Body of pancreas (tissue), 4 donors: ENCODE measurements at regions not wholly inside any gene's neighbourhood (a gene's known extent, or its start where the extent isn't known, plus 50 kb on each side); places are given as distances from the start of the nearest gene placed in this dataset.

ENCODE experiments used
- POLR2A ChIP-seq, 3 donors: fragments of 450-650 bp; IDR thresholded peaks; one replicate each; pipeline ENCODE4 v1.6.1; 2016; ENCODE audit warnings: antibody characterized with exemption in 3 of 3, mild to moderate bottlenecking in 2 of 3
- TF ChIP-seq, protein P1 (sequence below), 7 experiments: fragments of 450-650 bp in 4 of 7; fragments of 200-600 bp in 3 of 7; sonication (generic) in 3 of 7; IDR thresholded peaks; one replicate each; pipeline ENCODE4 v1.5.1; 2016 to 2019; ENCODE audit warnings: antibody characterized with exemption in 7 of 7

DNA sequence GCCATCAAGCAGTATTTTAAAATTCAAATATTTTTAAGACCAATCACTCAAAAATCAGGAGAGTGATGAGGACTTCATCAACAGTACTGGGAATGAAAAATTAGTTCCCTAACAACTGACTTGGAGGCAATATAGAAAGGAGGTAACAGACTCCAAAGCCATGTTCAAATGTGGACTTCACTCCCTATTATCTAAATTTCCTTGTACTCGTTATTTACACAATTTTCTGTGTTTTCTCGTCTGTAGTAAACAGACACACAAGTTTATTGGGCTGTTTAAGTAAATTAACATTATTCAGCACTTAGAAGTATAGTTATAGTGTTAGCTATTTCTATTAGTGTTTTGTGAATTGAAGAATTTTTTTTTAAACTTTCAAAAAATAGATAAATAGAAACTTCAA is 159.5 kb upstream of the FTMT start:
- TF ChIP-seq, protein P1, sequence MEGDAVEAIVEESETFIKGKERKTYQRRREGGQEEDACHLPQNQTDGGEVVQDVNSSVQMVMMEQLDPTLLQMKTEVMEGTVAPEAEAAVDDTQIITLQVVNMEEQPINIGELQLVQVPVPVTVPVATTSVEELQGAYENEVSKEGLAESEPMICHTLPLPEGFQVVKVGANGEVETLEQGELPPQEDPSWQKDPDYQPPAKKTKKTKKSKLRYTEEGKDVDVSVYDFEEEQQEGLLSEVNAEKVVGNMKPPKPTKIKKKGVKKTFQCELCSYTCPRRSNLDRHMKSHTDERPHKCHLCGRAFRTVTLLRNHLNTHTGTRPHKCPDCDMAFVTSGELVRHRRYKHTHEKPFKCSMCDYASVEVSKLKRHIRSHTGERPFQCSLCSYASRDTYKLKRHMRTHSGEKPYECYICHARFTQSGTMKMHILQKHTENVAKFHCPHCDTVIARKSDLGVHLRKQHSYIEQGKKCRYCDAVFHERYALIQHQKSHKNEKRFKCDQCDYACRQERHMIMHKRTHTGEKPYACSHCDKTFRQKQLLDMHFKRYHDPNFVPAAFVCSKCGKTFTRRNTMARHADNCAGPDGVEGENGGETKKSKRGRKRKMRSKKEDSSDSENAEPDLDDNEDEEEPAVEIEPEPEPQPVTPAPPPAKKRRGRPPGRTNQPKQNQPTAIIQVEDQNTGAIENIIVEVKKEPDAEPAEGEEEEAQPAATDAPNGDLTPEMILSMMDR (IDR thresholded peaks at IDR 0.05) = no peak
- no peak for TF ChIP-seq POLR2A (IDR thresholded peaks at IDR 0.05)
